GM19351 (cell line): ENCODE measurements at regions not wholly inside any gene's neighbourhood (a gene's known extent, or its start where the extent isn't known, plus 50 kb on each side); places are given as distances from the start of the nearest gene placed in this dataset.
"Not testable (repeated sequence)": the region's sequence is repeated elsewhere in the genome, so short reads cannot be mapped to it uniquely, and the experiment has no call there.

Experiments used
- ATAC-seq: cut with Tn5 transposase; IDR thresholded peaks from one replicate; pipeline ENCODE4 v1.9.1; 2021; ENCODE audit warnings: mild to moderate bottlenecking, moderate library complexity; ENCODE audit not compliant: unreplicated experiment

DNA sequence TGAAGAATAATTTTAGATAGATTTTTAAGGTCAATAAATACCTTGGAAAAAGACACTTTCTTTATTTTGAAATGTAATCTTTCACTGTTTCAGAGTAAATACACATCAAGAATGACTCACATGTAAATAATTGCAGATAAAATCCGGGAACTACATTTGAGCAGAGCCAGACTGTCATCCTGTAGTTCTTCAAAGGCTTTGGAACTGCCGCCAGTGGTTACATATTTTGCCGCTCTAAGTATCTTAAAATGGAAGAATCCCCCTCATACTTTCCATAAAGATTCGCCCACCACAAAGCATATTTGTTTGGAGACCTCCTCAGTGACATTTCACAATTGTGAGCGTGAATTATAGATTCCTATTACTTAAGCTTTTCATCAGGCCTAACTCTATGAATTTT lies 607.8 kb upstream of the ZFP42 start:
- ATAC-seq, result no peak

DNA sequence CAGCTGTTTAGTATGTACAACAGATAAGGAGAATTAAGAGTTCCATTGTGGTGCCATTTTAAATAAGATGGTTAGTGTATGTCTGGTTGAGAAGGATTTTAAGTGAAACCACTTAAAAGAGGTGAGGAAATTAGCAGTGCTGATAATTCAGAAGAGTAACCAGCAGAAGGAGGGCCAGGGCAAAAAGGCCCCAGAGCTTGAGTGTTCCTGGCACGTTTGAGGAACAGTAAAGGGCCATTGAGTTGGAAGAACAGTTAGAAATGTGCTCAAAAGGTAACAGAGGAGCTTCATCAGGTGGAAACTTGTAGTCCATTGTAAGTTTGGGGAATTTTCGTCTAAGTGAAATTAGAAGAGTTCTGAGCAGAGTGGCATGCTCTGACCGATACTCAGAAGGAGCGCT lies 606.2 kb upstream of the ZFP42 start:
- ATAC-seq, result no peak

DNA sequence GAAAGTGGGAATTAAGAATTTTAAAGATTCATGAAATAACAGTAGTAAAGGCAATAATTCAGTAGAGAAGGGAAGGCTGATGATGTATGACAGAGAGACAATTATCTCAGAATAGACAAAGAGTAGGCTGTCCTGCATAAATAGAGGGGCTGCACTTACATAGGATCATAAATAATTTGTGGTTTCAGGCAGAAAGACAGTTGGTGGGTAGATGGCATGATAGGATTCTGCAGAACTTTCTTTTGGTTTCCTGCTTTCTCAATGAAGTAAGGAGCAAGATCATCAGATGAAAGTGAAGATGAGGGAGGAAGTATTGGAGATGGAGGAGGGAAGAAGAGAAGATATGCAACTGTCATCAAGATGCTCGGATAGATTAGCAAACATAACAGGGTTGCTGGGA lies 604.9 kb upstream of the ZFP42 start:
- ATAC-seq, result no peak

DNA sequence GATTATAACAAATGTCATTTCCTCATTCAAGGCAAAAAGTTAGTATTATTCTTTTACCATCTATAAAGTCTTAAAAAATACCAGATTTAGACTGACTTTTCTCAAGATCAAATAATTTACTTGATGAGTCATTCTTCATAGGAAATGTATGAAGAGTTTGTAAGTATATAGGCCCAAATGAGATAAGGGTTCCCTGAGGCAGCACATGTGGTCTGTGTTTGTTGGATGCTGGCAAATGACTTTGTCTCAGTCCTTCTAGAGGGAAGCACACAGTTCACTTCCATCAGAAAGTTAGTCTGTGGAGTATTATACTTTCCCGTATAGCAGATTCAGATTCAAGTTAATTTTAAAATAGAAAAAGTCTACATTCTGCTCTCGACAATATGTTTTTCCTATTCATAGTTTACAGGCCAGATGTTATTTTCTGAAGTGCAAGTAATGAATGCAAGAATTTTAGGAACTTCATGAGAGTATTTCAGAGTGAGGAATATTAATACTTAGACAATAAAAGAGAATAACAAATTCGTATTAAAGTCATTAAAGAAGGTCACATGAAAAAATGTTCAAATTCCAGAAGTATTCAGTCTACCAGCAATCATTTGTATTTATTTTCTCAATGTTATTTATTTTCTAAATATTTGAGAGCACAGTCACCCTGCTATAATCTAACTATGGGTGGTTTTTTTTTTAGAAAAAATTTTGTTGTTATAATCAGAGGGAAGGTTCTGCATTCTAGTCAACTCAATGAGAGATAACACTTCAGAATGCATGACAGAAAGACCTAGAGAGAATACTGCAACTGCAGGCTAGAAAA lies 601.8 kb upstream of the ZFP42 start:
- ATAC-seq, result no peak

DNA sequence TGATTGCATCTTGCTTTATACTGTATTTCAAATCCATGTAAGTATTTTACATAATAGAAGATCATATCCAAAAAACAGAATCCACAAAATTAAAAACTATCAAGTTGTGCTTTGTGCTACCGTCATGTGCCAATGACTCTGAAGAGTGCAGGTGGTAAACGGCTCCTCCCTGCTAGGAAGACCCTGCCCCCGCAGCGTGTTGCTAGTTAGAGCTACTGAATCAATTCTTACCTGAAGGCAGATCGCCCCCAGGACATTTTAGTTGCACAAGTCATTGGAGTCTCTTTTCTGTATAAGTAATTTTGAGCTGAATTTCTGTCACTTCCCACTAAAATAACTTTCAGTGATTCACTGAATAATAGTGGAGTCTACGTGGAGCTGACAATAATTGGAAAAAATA lies 599.5 kb upstream of the ZFP42 start:
- ATAC-seq, result no peak

DNA sequence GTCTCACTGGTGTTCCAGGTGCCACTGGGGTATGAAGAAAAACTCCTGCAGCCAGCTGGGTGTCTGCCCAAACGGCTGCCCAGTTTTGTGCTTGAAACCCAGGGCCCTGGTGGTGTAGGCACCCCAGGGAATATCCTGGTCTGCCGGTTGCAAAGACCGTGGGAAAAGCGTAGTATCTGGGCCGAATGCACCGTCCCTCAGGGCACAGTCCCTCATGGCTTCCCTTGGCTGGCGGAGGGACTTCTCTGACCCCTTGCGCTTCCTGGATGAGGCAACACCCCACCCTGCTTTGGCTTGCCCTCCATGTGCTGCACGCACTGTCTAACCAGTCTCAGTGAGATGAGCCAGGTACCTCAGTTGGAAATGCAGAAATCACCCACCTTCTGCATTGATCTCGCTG lies 587.1 kb upstream of the ZFP42 start:
- not testable (repeated sequence) for ATAC-seq

DNA sequence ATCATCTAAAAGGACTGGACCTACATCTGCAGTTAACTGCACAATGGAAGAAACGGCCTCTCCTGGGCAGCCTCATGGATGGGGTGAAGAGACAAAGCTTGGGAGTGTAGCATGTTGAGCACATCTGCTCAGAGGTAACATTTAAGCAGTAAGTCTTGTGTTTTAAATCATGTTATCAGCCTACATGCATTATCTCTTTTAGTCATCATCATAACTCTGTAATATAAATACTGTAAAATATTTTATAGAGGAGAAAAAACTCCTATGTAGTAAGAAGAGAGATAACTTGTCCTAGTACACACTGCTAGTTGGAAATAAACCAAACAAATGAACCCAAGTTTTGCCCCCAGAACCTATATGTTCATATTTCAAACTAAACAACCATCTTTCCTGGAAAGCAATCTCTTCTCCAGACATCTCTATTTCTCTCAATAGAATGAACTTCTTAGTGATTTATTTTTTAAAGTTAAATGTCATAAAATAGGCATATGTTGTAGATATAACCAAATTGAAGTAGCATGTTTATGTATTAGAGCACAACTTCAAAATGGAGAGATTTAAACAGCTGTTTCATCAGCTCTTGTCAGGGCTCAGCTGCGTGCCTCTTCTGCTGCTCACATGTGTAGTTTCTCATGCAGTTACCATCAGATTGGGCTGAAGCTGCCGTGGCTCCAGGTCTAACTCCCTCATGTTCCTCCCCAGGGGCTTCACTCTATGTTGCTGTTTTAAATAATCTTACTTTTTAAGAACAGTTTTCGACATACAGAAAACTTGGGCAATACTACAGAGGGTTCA lies 581.8 kb upstream of the ZFP42 start:
- no peak for ATAC-seq

DNA sequence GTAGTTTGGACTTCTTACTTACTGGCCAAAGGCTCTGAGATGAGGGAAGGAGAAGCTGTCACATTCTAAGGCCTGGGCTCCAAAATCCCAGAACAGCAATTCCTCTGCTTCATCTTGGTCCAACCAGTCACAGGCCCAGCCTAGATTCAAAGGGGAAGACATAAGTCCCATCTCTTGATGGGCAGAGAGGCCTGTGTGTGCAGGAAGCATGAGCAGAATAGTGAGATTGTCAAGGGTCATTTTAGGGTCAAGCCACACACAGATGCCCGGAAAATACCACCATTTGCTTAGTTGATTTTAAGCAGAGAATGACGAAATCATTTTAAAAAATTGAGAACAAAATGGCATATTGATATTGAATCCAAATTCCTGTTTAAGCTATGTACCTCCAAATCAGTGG lies 580.9 kb upstream of the ZFP42 start:
- no peak for ATAC-seq

DNA sequence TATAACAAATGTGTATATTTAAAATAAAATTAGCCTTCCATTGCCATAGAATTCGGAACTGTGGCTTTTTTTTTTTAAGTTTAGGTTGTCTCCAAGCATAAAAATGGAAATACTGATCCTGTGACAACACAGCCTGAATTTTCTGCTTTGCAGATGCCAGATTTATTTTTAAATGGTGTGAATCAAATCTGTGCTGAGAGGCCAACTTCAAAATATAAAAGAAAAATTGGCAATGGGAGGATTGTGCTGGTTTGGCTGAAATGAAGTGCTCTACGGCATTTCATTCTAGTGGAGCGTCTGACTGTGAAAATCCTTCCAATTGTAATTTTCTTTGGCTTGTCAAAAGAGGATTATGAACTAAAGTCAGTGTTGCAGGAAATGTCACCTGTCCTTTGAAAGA lies 580.3 kb upstream of the ZFP42 start:
- ATAC-seq, result no peak

DNA sequence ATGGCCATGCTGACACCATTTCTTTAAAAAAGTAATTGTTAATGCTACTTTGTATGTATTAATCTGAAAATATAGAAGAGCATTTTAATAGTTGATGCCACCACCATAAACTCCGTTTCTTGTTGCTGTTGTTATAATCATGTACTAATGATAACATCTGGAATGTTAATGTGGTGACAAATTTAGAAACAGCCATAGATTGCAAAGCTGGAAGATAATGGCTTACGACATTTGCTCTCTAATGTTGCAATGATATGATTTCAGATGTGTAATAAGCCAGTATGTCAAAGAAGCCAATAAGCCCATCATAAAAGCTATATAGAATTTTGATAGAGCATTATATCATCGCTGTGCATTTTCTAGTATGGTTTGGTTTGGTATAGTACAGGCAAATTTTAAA lies 579.4 kb upstream of the ZFP42 start:
- no peak for ATAC-seq

DNA sequence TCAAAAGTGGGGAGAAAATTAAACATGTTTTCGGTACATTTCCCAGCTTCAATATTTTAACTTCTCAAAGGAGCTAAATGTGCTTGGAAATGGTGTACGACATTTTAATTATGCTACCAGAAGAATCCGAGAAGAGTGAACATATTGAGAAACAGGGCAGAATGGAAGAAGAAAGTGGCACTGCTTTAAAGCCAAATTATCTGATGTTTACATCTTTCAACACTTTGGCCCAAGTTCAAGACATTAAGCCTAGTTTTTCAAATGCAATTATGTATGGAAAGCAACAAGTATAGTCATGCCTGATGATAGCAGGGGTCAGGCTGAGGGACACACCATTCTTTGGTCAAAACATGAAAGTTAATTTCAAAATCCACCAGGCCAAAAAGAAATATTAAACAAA lies 577.9 kb upstream of the ZFP42 start:
- no peak for ATAC-seq

DNA sequence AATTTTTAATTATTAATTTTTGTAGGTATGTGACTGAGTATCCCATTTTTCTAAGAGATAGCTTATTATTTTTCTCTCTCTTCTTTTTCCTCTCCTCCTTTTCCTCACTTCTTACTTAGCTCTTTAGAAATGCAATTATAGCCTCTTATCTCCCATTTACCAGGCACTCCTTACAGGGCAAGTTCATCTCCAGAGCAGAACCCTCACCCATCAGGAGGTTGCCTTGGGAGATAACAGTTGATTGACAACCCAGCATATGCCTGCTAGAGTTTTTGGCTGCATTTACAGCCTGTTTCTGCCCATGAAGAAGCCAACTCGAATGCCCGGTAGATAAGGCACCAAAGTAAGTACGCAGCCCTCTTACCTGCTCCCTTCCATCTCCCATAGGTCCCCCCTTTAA lies 572.9 kb upstream of the ZFP42 start:
- no peak for ATAC-seq

DNA sequence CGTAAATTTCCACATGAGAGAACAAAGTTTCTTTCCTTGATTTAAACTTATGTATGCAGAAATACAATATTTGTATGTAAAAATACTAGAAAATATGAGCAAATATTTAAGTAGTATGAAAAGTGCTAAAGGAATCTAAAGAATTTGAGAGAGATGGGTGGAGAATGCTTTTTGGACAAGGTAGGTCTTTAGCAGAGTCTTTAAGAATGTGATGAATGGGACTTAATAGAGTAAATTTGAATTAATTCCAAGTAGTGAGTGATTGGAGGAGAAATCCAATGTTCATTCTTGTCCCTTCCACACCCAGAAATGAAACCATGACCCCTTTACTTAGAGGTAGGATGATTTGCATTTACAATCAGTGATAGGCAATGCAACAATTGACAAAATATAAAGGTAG lies 570.9 kb upstream of the ZFP42 start:
- no peak for ATAC-seq

DNA sequence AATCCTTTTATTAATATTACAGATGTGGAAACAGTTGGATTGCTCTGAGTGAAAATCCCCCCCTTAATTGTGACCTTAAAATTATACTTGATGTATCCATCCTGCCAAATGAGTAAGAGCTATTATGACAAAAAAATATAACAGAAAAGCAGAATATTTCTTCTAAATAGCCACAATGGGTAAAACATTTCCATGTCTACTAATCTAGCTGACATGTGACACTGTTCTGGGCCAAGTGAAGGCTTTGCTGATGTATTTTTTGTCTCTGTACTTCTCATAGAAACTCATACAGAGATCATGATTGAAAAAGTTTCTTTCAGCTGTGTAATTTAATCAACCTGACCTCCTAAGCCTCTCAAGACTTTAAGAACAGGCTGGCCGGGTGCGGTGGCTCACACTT lies 569.1 kb upstream of the ZFP42 start:
- ATAC-seq, result no peak

DNA sequence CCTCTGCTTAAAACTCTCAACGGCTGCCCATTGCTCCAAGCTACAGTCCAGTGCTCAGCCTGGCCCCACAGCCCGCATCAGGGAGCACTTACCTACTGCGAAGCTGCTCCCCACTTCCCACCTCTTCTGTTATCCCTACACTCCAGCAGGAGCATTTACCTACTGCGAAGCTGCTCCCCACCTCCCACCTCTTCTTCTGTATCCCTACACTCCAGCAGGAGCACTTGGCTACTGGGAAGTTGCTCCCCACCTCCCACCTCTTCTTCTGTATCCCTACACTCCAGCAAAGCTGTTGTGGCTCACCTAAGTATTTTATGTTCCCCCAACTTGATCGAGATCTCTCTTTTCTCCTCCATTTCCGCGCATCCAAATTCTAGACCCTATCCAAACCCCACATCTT lies 563.3 kb upstream of the ZFP42 start:
- ATAC-seq, result no peak

DNA sequence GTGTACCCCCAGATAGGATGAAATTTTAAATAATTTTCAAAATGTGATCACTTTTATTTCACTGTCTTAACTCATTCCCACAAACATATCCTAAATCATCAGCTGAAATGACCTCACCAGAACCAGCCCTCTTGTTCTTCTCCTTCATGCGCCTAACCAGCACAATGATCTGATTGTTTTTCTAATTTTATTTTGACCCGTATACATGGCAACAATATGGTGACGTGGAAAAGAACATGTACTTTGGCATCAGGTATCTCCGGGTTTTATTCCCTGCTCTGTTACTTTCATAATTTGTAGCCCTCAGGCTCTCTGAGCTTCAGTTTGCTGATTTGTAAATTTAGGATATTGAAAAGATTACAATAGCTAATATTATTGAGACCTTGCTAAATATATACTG lies 562.4 kb upstream of the ZFP42 start:
- no peak for ATAC-seq

DNA sequence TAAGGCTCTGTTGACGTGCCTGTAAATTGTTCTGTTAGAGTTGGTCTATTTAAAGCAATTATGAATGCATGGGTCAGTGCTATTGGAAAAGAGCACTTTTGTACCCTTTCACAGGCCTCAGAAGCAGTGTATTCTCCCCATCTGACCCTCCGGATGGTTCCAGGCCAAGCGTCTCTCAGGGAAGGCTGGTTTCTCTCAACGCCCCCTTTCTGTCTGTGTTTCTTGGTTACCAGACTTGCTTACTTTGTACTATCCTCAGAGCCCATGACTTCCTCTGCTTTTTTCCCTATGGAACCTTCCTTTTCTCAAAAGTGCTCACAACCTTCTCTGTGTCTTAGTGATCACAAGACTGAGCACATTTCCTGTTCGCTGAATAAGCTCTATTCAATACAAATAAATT lies 559.3 kb upstream of the ZFP42 start:
- no peak for ATAC-seq

DNA sequence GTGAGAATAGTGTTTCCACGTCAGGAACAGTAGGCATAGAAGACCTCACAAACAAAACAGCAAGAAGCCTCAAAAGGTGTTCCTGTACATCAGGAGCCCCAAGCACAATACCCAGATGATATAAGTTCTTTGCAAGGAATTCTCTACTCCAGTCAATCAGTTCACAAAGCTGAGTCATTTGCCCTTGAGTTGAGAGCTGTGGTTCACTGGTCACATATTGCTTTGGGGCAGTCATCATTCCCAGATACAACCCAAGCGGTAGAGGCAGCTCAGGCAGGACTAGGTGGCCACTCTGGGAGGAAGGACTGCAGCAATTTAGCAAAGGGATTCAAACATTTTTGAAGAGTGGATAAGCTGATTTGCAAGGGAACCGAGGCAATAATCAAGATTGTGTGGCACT lies 551.5 kb upstream of the ZFP42 start:
- no peak for ATAC-seq

DNA sequence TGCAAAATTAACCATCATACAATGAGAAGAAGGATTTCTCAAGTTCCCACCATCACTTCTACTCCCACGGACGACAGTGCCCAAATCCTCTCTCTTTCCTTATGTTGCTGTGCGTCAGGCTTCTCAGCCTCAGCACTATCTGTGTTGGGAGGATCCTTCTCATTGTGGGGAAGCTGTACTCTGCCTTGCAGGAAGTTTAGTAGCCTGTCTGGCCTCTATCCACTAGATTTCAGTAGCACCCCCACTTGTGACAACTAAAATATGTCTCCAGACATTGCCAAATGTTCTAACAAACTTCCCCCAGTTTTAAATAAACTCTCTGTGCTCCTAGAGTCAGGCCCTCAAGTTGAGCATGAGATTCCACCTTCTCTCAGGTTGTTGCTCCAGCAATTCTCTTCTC lies 545.9 kb upstream of the ZFP42 start:
- no peak for ATAC-seq

DNA sequence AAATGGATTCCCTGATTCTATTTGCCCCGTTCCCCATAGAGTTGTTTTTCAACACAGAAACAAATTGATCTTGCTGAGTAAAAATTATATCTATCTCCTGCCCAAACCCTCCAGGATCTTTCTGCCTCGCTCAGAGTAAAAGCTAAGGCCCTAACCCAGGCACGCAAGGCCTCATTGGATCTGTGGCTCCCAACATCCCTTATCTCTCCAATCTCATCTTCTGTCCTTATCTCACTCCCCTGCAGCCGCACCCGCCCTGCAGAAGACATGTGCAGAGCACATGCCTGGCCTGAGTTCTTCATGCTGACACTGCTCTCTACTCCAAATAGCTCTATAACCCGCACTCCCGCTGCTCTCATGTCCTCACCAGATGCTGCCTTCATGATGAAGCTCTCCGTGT lies 543.8 kb upstream of the ZFP42 start:
- no peak for ATAC-seq

DNA sequence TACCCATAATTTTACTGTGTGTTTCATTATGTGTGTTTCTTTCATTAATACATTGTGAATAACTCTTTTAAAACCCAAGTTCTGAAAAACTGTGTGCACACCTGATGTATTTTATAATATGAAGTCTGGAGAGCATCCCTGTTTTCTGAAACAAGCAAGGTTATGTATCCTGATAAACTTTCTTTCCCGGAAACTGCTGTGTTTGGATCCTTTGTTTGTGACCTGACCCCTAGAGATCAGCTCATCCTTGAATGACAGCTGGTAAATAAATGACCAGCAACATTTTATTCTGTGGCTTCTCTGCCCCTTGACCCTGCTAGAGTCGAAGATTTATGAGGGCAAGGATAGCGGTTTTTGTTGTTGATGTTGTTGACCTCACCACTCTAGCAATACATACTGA lies 535.6 kb upstream of the ZFP42 start:
- no peak for ATAC-seq

DNA sequence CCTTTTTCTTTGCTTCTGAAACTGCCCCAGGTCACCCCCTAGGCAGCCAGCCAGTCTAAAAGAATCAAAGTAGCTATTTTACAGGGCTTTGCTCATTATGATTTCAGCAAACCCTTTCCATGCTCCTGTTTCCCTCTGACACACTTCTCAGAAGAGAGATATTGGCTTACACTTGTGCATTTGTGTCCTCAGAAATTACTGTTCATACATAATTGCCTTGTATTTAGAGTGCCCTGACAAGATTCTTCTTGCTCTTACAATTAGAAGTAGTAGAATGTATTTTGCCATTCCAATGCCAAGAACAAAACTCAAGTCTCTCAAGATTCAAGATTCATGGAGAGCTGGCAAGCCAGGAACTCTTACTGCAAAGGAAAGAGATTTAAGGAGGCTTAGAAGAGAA lies 531.0 kb upstream of the ZFP42 start:
- no peak for ATAC-seq

DNA sequence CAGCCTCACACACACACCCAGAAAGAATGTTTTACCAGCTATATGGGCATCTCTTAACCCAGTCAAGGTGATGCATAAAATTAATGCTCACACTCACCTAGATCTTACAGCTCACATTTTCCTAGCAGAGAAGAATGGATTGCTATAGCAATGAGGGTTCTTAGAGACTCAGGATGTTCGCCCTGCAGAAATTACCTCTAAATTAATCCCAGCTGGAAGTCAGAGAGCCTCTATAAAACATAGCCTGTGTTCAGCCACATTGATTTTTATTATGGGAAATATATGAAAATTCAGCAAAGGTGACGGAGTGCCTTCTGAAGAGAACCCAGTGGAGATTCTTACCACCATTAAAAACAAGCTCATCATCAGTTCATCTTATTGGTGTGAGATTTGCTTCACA lies 528.3 kb upstream of the ZFP42 start:
- no peak for ATAC-seq
